Neural progenitor cell (in vitro differentiated cells): ENCODE measurements at regions not wholly inside any gene's neighbourhood (a gene's known extent, or its start where the extent isn't known, plus 50 kb on each side); places are given as distances from the start of the nearest gene placed in this dataset.

Experiments used
- DNase-seq: peaks from one replicate; pipeline ENCODE4 v3.0.0-alpha.2; 2016; ENCODE audit warnings: low spot score
- H2AFZ ChIP-seq: fragments of 200-600 bp; sonication (generic); replicated peaks from 2 replicates; pipeline ENCODE4 v1.6.1; 2016; ENCODE audit warnings: antibody characterized with exemption
- H3F3A ChIP-seq: fragments of 200-600 bp; sonication (generic); 2 replicates; pipeline ENCODE4 v1.6.1; 2016; ENCODE audit warnings: antibody characterized with exemption, low read depth
- H3K27ac ChIP-seq: fragments of 200-600 bp; sonication (generic); 2 replicates; pipeline ENCODE4 v1.5.1; 2016; ENCODE audit warnings: mild to moderate bottlenecking
- H3K27me3 ChIP-seq: fragments of 200-600 bp; sonication (generic); 2 replicates; pipeline ENCODE4 v1.6.1; 2016; ENCODE audit warnings: mild to moderate bottlenecking, moderate library complexity
- H3K36me3 ChIP-seq: fragments of 200-600 bp; sonication (generic); 2 replicates; pipeline ENCODE4 v1.5.1; 2016
- H3K4me1 ChIP-seq: fragments of 200-600 bp; sonication (generic); 2 replicates; pipeline ENCODE4 v1.6.1; 2016; ENCODE audit warnings: mixed run types
- H3K4me2 ChIP-seq: fragments of 200-600 bp; sonication (generic); 2 replicates; pipeline ENCODE4 v1.6.1; 2016
- H3K4me3 ChIP-seq: fragments of 200-600 bp; sonication (generic); 2 replicates; pipeline ENCODE4 v1.5.1; 2016
- H3K79me2 ChIP-seq: fragments of 200-600 bp; sonication (generic); 2 replicates; pipeline ENCODE4 v1.6.1; 2016; ENCODE audit warnings: low read depth
- H3K9ac ChIP-seq: fragments of 200-600 bp; sonication (generic); 2 replicates; pipeline ENCODE4 v1.6.1; 2016
- H3K9me3 ChIP-seq: fragments of 200-600 bp; sonication (generic); 2 replicates; pipeline ENCODE4 v1.5.1; 2016; ENCODE audit warnings: low read depth
- H4K20me1 ChIP-seq: fragments of 200-600 bp; sonication (generic); 2 replicates; pipeline ENCODE4 v1.6.1; 2016; ENCODE audit warnings: low read depth
- H3K27ac Mint-ChIP-seq: 3 replicates; pipeline ENCODE4 v1.8.0; 2021; ENCODE audit warnings: mixed read lengths
- H3K27me3 Mint-ChIP-seq: 2 replicates; pipeline ENCODE4 v1.8.0; 2022; ENCODE audit warnings: low read depth, mild to moderate bottlenecking, inconsistent platforms, moderate library complexity, mixed read lengths; ENCODE audit not compliant: insufficient read depth
- H3K36me3 Mint-ChIP-seq: 3 replicates; pipeline ENCODE4 v1.8.0; 2021; ENCODE audit warnings: mixed read lengths
- H3K4me1 Mint-ChIP-seq: 3 replicates; pipeline ENCODE4 v1.8.0; 2021; ENCODE audit warnings: mixed read lengths
- H3K4me3 Mint-ChIP-seq: 3 replicates; pipeline ENCODE4 v1.8.0; 2021; ENCODE audit warnings: mild to moderate bottlenecking, moderate library complexity, mixed read lengths
- H3K9me3 Mint-ChIP-seq: 3 replicates; pipeline ENCODE4 v1.8.0; 2020; ENCODE audit warnings: mixed read lengths
- EZH2 ChIP-seq: fragments of 200-600 bp; sonication (generic); IDR thresholded peaks from 2 replicates; pipeline ENCODE4 v1.6.1; 2017; ENCODE audit warnings: antibody characterized with exemption, mild to moderate bottlenecking, moderate library complexity
- EZH2phosphoT487 ChIP-seq: fragments of 200-600 bp; sonication (generic); IDR thresholded peaks from 2 replicates; pipeline ENCODE4 v1.6.1; 2017; ENCODE audit warnings: antibody characterized with exemption
- TF ChIP-seq, protein P1 (sequence below): fragments of 200-600 bp; sonication (generic); IDR thresholded peaks from 2 replicates; pipeline ENCODE4 v1.5.1; 2017; ENCODE audit warnings: antibody characterized with exemption, mild to moderate bottlenecking

DNA sequence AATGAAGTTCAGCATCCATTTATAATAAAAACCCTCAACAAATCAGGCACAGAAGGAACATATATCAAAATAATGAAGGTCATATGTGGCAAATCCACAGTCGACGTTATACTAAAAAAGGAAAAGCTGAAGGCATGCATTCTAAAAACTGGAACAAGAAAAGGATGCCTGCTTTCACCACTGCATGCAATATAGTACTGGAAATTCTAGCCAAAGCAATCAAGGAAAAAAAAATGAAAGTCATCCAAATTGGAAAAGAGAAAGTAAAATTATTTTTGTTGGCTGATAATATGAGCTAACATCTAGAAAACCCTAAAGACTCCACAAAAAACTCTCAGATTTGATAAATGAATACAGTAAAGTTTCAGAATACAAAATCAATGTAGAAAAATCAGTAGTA, 1123.2 kb downstream of the TBL1XR1 start:
- no peak for DNase-seq
- no peak overlapping the region for H3K27ac Mint-ChIP-seq
- no peaks in the 10 kb centered on the region for H3K27me3 ChIP-seq
- H3K4me2 ChIP-seq = no peak overlapping the region
- H3K9me3 Mint-ChIP-seq = no peaks in the 10 kb centered on the region
- peaks cover 2% of the 10 kb centered on the region for H3K27me3 Mint-ChIP-seq
- H3K4me3 Mint-ChIP-seq = no peak overlapping the region
- H3K79me2 ChIP-seq = no peaks in the 10 kb centered on the region
- H3K36me3 Mint-ChIP-seq = no peaks in the 10 kb centered on the region
- no peak overlapping the region for H3K27ac ChIP-seq
- H3K4me1 Mint-ChIP-seq = no peaks in the 10 kb centered on the region
- H3K4me3 ChIP-seq = no peak overlapping the region
- no peaks in the 10 kb centered on the region for H3K9me3 ChIP-seq
- no peaks in the 10 kb centered on the region for H3K36me3 ChIP-seq
- TF ChIP-seq EZH2phosphoT487 (no peak), EZH2 (no peak)
- TF ChIP-seq, protein P1, sequence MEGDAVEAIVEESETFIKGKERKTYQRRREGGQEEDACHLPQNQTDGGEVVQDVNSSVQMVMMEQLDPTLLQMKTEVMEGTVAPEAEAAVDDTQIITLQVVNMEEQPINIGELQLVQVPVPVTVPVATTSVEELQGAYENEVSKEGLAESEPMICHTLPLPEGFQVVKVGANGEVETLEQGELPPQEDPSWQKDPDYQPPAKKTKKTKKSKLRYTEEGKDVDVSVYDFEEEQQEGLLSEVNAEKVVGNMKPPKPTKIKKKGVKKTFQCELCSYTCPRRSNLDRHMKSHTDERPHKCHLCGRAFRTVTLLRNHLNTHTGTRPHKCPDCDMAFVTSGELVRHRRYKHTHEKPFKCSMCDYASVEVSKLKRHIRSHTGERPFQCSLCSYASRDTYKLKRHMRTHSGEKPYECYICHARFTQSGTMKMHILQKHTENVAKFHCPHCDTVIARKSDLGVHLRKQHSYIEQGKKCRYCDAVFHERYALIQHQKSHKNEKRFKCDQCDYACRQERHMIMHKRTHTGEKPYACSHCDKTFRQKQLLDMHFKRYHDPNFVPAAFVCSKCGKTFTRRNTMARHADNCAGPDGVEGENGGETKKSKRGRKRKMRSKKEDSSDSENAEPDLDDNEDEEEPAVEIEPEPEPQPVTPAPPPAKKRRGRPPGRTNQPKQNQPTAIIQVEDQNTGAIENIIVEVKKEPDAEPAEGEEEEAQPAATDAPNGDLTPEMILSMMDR = no peak
- no peak overlapping the region for H2AFZ ChIP-seq
- H4K20me1 ChIP-seq = no peaks in the 10 kb centered on the region
- no peaks in the 10 kb centered on the region for H3F3A ChIP-seq
- no peak overlapping the region for H3K9ac ChIP-seq
- no peaks in the 10 kb centered on the region for H3K4me1 ChIP-seq

DNA sequence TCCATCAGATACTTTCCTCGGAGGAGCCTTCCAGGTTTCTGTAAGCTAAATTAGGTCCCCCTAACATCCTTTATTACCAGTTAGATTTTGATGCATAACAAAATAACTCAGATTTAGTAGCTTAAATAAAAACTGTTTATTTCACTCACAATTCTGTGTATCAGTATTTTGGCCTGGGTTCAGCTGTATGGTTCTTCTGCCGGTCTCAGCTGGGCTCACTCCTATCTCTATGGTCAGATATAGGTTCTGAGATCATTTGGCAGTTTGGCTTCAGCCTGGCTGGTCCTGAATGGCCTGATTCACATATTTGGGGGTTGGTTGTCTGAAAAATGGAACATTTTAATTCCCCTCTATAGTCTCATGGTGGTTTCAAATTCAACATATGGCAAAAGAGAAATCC, 1125.3 kb downstream of the TBL1XR1 start:
- H3K4me3 ChIP-seq = no peak overlapping the region
- Mint-ChIP-seq H3K27ac (no peak overlapping the region), H3K9me3 (peaks cover 4% of the 10 kb centered on the region), H3K27me3 (peaks cover 4% of the 10 kb centered on the region), H3K4me1 (no peaks in the 10 kb centered on the region), H3K4me3 (no peak overlapping the region), H3K36me3 (no peaks in the 10 kb centered on the region)
- H3K27me3 ChIP-seq = no peaks in the 10 kb centered on the region
- H4K20me1 ChIP-seq = no peaks in the 10 kb centered on the region
- H3K9me3 ChIP-seq = no peaks in the 10 kb centered on the region
- no peaks in the 10 kb centered on the region for H3K79me2 ChIP-seq
- H3K4me1 ChIP-seq = no peaks in the 10 kb centered on the region
- no peak overlapping the region for H3K27ac ChIP-seq
- H3K4me2 ChIP-seq = no peak overlapping the region
- no peak for DNase-seq
- H3F3A ChIP-seq = no peaks in the 10 kb centered on the region
- TF ChIP-seq, protein P1 = no peak
- TF ChIP-seq EZH2 (no peak), EZH2phosphoT487 (no peak)
- H2AFZ ChIP-seq = no peak overlapping the region
- no peaks in the 10 kb centered on the region for H3K36me3 ChIP-seq
- no peak overlapping the region for H3K9ac ChIP-seq

DNA sequence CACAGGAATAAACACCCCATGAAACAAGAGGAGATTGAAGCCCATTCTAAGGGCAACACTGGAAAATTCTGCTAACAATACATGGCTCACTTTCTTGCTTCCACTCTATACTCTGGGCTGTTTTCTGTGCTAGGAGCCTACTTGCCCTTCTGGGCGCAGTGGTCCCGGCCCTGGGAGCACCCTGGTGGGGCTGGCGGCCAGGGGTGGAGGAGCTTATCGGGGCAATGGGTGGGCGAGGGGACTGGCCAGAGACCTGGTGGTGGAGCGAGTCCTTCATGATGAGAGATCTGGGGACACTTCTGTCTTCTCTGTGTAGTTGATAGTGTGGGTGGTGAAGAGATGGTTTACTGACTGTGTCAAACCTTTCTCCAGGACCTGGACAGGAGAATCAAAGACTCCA, 1128.5 kb downstream of the TBL1XR1 start:
- H3K36me3 Mint-ChIP-seq = no peaks in the 10 kb centered on the region
- no peak overlapping the region for H2AFZ ChIP-seq
- H3K36me3 ChIP-seq = no peaks in the 10 kb centered on the region
- no peak overlapping the region for H3K4me2 ChIP-seq
- peaks cover 4% of the 10 kb centered on the region for H3K9me3 Mint-ChIP-seq
- peaks cover 4% of the 10 kb centered on the region for H3K27me3 Mint-ChIP-seq
- H3K4me1 Mint-ChIP-seq = no peaks in the 10 kb centered on the region
- H3K4me1 ChIP-seq = no peaks in the 10 kb centered on the region
- no peaks in the 10 kb centered on the region for H3F3A ChIP-seq
- H4K20me1 ChIP-seq = no peaks in the 10 kb centered on the region
- H3K79me2 ChIP-seq = no peaks in the 10 kb centered on the region
- no peaks in the 10 kb centered on the region for H3K9me3 ChIP-seq
- DNase-seq = no peak
- no peak overlapping the region for H3K27ac ChIP-seq
- TF ChIP-seq, protein P1 = no peak
- TF ChIP-seq EZH2phosphoT487 = no peak
- TF ChIP-seq EZH2 = no peak
- no peak overlapping the region for H3K9ac ChIP-seq
- H3K4me3 Mint-ChIP-seq = no peak overlapping the region
- H3K4me3 ChIP-seq = no peak overlapping the region
- H3K27me3 ChIP-seq = no peaks in the 10 kb centered on the region
- no peak overlapping the region for H3K27ac Mint-ChIP-seq

DNA sequence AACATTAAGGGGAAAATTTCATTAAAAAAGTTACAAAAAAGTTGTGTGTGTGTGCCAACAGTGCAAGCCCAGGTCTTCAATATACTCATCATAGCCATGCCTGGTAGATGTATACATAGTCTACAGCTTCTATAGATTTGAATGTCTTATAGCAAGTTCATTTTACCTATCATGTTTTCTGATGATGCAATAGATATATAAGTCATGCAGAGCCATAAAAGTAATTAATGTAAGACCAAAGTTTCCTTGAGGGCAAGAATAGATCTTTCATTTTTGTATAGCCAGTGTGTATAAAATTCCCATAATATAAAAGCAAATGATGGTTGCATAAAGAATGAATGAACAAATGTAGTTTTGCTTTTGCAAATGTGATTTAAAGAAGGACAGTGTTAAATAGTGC, 1138.4 kb downstream of the TBL1XR1 start:
- Mint-ChIP-seq H3K36me3 (no peaks in the 10 kb centered on the region), H3K4me3 (no peak overlapping the region), H3K27me3 (no peaks in the 10 kb centered on the region), H3K27ac (no peak overlapping the region), H3K4me1 (no peaks in the 10 kb centered on the region), H3K9me3 (no peaks in the 10 kb centered on the region)
- Histone ChIP-seq H3K27me3 (no peaks in the 10 kb centered on the region), H3K4me1 (no peaks in the 10 kb centered on the region), H2AFZ (no peak overlapping the region), H3K9me3 (no peaks in the 10 kb centered on the region), H3K79me2 (no peaks in the 10 kb centered on the region), H3K9ac (no peak overlapping the region), H3K4me2 (no peak overlapping the region), H3K4me3 (no peak overlapping the region), H4K20me1 (no peaks in the 10 kb centered on the region), H3K27ac (no peak overlapping the region), H3K36me3 (no peaks in the 10 kb centered on the region), H3F3A (no peaks in the 10 kb centered on the region)
- TF ChIP-seq EZH2phosphoT487 = no peak
- TF ChIP-seq, protein P1 = no peak
- TF ChIP-seq EZH2 = no peak
- no peak for DNase-seq
